ENCODE measurements at regions not wholly inside any gene's neighbourhood (a gene's known extent, or its start where the extent isn't known, plus 50 kb on each side); places are given as distances from the start of the nearest gene placed in this dataset.

- TF ChIP-seq FOS (IDR thresholded peaks at IDR 0.05; ENCODE audit: borderline replicate concordance, insufficient read depth, low read length): no peak
- no peak for TF ChIP-seq EZH2 (IDR thresholded peaks at IDR 0.05; ENCODE audit: borderline replicate concordance, low read depth, low read length, severe bottlenecking)
- no peak for TF ChIP-seq POLR2AphosphoS5 (IDR thresholded peaks at IDR 0.05; ENCODE audit: insufficient read depth, low read depth, low read length)
- no peak for TF ChIP-seq CTCF (IDR thresholded peaks at IDR 0.05; ENCODE audit: extremely low read depth in 1 of 2, insufficient read depth in 1 of 2, low read depth in 1 of 2, low read length in 2 of 2)
- TF ChIP-seq POLR2A (IDR thresholded peaks at IDR 0.05; ENCODE audit: low read depth, low read length): no peak
Measured at GRCh38 chr5:78719504-78720219, 71.1 kb upstream of the LHFPL2 start.
